Subcutaneous abdominal adipose tissue (tissue), 5 donors: ENCODE measurements at regions not wholly inside any gene's neighbourhood (a gene's known extent, or its start where the extent isn't known, plus 50 kb on each side); places are given as distances from the start of the nearest gene placed in this dataset.

Experiments
- H3K27ac ChIP-seq: one replicate; pipeline ENCODE4 v1.7.0; 2013; ENCODE audit warnings: low read depth, mild to moderate bottlenecking, inconsistent platforms, low read length, moderate library complexity
- H3K27me3 ChIP-seq, 5 donors: one replicate each; pipeline ENCODE4 v1.7.0; 2013; ENCODE audit warnings: low read length in 5 of 5, inconsistent platforms in 1 of 5; ENCODE audit not compliant: control insufficient read depth in 5 of 5, insufficient read depth in 4 of 5
- H3K36me3 ChIP-seq, 5 donors: one replicate each; pipeline ENCODE4 v1.7.0; 2013; ENCODE audit warnings: low read length in 5 of 5; ENCODE audit not compliant: control insufficient read depth in 5 of 5, insufficient read depth in 5 of 5
- H3K4me1 ChIP-seq, 5 donors: one replicate each; pipeline ENCODE4 v1.7.0; 2013; ENCODE audit warnings: low read length in 5 of 5, mild to moderate bottlenecking in 3 of 5, moderate library complexity in 1 of 5; ENCODE audit not compliant: control insufficient read depth in 5 of 5, insufficient read depth in 5 of 5
- H3K4me3 ChIP-seq, 5 donors: one replicate each; pipeline ENCODE4 v1.7.0; 2013; ENCODE audit warnings: low read length in 5 of 5, low read depth in 1 of 5
- H3K9ac ChIP-seq, 5 donors: one replicate each; pipeline ENCODE4 v1.7.0; 2013; ENCODE audit warnings: low read length in 5 of 5, mild to moderate bottlenecking in 4 of 5, moderate library complexity in 3 of 5
- H3K9me3 ChIP-seq, 5 donors: one replicate each; pipeline ENCODE4 v1.7.0; 2013; ENCODE audit warnings: low read length in 5 of 5; ENCODE audit not compliant: control insufficient read depth in 5 of 5
- donor health status: healthy.
- donor health status: healthy.
- donor health status: healthy.
- donor health status: healthy.
- donor health status: healthy.

DNA sequence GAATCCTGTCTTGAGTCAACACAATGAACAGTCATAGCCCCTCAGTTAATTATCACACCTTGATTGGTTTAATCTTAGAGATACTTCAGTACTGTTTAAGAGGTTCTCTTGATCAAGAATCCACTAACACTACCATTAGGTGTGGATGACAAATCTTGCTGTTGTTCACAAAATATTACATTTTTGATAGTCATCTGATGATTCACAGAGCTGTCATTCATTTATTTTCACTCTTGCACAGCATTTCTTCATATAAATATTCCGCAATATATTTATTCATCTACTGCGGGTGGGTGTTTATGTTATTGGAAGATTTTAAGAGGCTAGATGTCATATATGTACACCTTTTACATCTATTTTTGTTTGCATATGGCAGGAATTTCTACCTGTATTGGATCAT, 1138.1 kb upstream of the PRKX start:
- Histone ChIP-seq H3K27ac (no peak overlapping the region), H3K9me3 (peaks cover 0 to 2% (median 0%) of the 10 kb centered on the region in 5 donors), H3K36me3 (no peaks in the 10 kb centered on the region), H3K9ac (no peak overlapping the region), H3K27me3 (no peaks in the 10 kb centered on the region), H3K4me1 (no peaks in the 10 kb centered on the region), H3K4me3 (no peak overlapping the region)

DNA sequence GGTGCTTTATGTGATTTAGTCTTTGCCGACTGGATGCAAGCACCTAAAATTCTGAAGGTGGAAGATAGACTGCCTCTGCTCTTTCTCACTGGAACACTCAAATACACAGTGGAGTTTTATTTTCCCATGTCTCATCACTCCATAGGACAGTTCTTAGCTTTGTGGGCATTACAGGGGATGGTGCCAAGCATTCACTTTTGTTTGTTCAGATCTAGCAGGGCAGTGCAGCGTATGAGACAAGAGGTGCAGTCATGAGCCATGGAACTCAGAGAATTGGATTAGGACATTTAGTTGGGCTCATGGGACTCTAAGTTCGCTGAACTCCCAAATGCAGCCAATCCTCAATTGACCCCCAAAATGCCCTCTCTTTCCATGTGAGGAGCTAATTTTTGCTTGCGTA, 1136.9 kb upstream of the PRKX start:
- no peak overlapping the region for H3K4me3 ChIP-seq
- no peaks in the 10 kb centered on the region for H3K4me1 ChIP-seq
- no peak overlapping the region for H3K9ac ChIP-seq
- H3K9me3 ChIP-seq = peaks cover 0 to 2% (median 0%) of the 10 kb centered on the region in 5 donors
- H3K27me3 ChIP-seq = no peaks in the 10 kb centered on the region
- H3K36me3 ChIP-seq = no peaks in the 10 kb centered on the region
- no peak overlapping the region for H3K27ac ChIP-seq

- no peak overlapping the region for H3K9ac ChIP-seq
- no peaks in the 10 kb centered on the region for H3K36me3 ChIP-seq
- peaks cover 0 to 6% (median 2%) of the 10 kb centered on the region in 5 donors for H3K9me3 ChIP-seq
- no peak overlapping the region for H3K4me3 ChIP-seq
- H3K27me3 ChIP-seq = no peaks in the 10 kb centered on the region
- no peak overlapping the region for H3K27ac ChIP-seq
- no peaks in the 10 kb centered on the region for H3K4me1 ChIP-seq
These were observed 1130.9 kb upstream of the PRKX start for GRCh38 chrX:4844376-4844775.

- Histone ChIP-seq H3K36me3 (no peaks in the 10 kb centered on the region), H3K9ac (no peak overlapping the region), H3K4me3 (no peak overlapping the region), H3K27me3 (no peaks in the 10 kb centered on the region), H3K4me1 (no peaks in the 10 kb centered on the region), H3K27ac (no peak overlapping the region), H3K9me3 (peaks cover 0 to 9% (median 2%) of the 10 kb centered on the region in 5 donors)
These were observed 1127.8 kb upstream of the PRKX start for GRCh38 chrX:4841216-4841745.

DNA sequence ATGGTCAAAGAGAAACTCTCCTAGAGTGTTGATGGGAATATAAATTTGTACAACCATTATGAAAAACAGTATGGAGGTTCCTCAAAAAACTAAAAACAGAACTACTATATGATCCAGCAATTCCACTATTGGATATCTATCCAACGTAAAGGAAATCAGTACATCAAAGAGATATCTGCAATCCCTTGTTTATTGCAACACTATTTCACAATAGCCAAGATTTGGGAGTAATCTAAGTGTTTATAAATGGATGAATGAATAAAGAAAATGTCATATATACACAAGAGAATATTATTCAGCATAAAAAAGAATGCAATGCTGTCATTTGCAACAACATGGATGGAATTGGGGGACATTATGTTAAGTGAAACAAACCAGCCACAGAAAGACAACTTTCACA, 1118.1 kb upstream of the PRKX start:
- peaks cover 0 to 8% (median 5%) of the 10 kb centered on the region in 5 donors for H3K9me3 ChIP-seq
- no peak overlapping the region for H3K27ac ChIP-seq
- no peak overlapping the region for H3K9ac ChIP-seq
- no peaks in the 10 kb centered on the region for H3K36me3 ChIP-seq
- no peak overlapping the region for H3K4me3 ChIP-seq
- no peaks in the 10 kb centered on the region for H3K4me1 ChIP-seq
- no peaks in the 10 kb centered on the region for H3K27me3 ChIP-seq

DNA sequence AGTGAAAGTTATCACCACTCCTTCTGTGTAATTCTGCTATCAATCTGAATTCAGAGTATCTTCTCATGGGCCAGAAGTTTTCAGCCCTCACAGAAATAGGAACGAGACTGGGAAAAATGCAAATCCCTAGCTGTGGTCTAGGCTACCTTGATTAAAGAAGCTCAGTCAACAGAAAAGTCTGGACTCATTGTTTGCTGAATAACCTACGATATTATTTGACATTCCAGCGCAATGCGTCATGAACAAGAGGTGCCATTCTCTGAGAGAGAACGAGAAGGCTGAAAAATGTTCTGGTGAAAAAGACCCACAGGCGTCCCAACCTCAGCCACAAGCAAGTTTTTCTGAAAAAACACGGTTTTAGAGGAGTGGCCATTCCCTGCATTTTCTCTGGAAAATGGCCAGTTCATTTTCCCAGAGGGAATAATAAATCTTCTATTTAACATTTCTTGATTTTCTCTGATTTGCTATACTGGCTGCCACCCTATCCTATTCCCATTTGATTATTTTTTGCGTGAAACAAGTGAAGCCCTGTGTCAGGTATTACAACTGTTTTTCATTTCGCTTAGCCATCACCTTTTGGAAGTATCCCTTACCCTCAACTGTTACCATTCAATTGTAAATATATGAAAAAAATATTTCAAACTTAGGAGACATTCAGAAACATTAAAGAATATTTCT, 1117.6 kb upstream of the PRKX start:
- no peaks in the 10 kb centered on the region for H3K27me3 ChIP-seq
- H3K4me3 ChIP-seq = no peak overlapping the region
- H3K9me3 ChIP-seq = peaks cover 0 to 8% (median 5%) of the 10 kb centered on the region in 5 donors
- H3K36me3 ChIP-seq = no peaks in the 10 kb centered on the region
- H3K4me1 ChIP-seq = no peaks in the 10 kb centered on the region
- H3K27ac ChIP-seq = no peak overlapping the region
- H3K9ac ChIP-seq = no peak overlapping the region

DNA sequence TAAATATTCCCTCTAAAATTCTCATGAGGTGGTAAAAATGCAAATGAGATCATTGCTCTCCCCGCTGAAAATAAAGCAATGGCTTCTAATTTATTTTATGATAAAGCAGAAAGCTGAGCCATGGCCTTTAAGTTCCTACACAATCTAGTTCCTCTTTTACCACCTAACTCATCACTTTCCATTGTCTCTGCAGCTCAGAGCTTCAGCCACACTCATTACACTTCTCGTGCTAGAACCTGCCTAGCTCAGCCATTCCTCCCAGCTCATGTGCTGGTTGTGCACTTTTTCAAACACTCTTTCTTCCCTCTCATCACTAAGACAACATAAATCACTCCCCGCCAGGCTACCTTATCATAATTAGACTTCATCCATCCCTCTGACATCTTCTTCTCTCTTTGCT, 1112.1 kb upstream of the PRKX start:
- H3K27me3 ChIP-seq = no peaks in the 10 kb centered on the region
- H3K27ac ChIP-seq = no peak overlapping the region
- H3K9me3 ChIP-seq = peaks cover 0 to 4% (median 0%) of the 10 kb centered on the region in 5 donors
- no peaks in the 10 kb centered on the region for H3K36me3 ChIP-seq
- no peak overlapping the region for H3K9ac ChIP-seq
- no peak overlapping the region for H3K4me3 ChIP-seq
- no peaks in the 10 kb centered on the region for H3K4me1 ChIP-seq

DNA sequence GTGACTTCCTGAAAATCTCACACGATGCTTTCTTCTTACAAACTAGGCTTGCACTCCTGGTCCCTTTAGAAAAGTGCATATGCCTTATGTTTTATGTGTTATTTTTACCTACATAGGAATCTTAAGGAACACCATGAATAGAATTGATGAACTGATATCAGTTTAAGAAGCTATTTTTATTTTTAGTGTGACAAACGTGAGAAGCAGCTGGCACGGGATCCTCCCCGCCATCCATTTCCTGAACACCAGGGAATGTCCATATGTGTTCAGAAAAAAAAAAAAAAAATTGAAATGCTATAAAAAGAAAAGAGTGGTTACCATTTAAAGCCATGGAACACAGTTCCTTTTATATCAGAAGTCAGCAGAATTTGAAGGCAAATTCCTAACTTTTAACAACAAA, 1096.1 kb upstream of the PRKX start:
- no peaks in the 10 kb centered on the region for H3K36me3 ChIP-seq
- no peak overlapping the region for H3K27ac ChIP-seq
- peaks cover 2 to 19% (median 3%) of the 10 kb centered on the region in 5 donors for H3K9me3 ChIP-seq
- no peak overlapping the region for H3K9ac ChIP-seq
- no peaks in the 10 kb centered on the region for H3K4me1 ChIP-seq
- no peak overlapping the region for H3K4me3 ChIP-seq
- no peaks in the 10 kb centered on the region for H3K27me3 ChIP-seq

DNA sequence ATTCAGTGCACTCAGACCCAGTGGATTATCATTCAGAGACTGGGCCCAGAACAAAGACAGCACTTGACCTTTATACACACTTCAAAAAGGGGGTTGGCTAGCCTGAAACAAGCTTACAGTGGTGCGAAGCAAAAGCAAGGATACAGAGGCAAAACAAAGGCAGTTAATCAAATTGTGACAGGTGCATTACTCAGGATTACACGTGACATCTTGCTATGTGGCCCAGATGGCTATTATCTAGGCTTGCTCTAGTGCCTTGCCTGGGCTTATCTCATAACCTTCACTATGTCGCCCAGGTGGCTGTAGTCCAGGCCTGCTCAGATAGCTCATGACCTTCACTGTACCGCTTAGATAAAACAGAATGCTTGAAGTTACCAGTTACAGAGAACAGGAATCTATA, 1092.1 kb upstream of the PRKX start:
- Histone ChIP-seq H3K27ac (no peak overlapping the region), H3K27me3 (no peaks in the 10 kb centered on the region), H3K4me1 (no peaks in the 10 kb centered on the region), H3K4me3 (no peak overlapping the region), H3K9me3 (peaks cover 2 to 14% (median 3%) of the 10 kb centered on the region in 5 donors), H3K36me3 (no peaks in the 10 kb centered on the region), H3K9ac (no peak overlapping the region)

- Histone ChIP-seq H3K36me3 (no peaks in the 10 kb centered on the region), H3K27me3 (no peaks in the 10 kb centered on the region), H3K4me1 (no peaks in the 10 kb centered on the region), H3K9me3 (peaks cover 0 to 20% (median 3%) of the 10 kb centered on the region in 5 donors), H3K27ac (no peak overlapping the region), H3K4me3 (no peak overlapping the region), H3K9ac (no peak overlapping the region)
These were observed 1087.3 kb upstream of the PRKX start for GRCh38 chrX:4800756-4801155.
